Astrocyte (in vitro differentiated cells and primary cell): ENCODE measurements at regions not wholly inside any gene's neighbourhood (a gene's known extent, or its start where the extent isn't known, plus 50 kb on each side); places are given as distances from the start of the nearest gene placed in this dataset.

Source experiments
- CTCF ChIP-seq: IDR thresholded peaks from 2 replicates; pipeline ENCODE4 v1.5.1; 2011; ENCODE audit warnings: low read depth, mild to moderate bottlenecking, inconsistent platforms, low read length, moderate library complexity; ENCODE audit not compliant: insufficient read depth
- EZH2 ChIP-seq: IDR thresholded peaks from 2 replicates; pipeline ENCODE4 v1.6.1; 2012; ENCODE audit warnings: mild to moderate bottlenecking, low read length, inconsistent platforms; ENCODE audit not compliant: insufficient read depth

- no peak for TF ChIP-seq CTCF
- no peak for TF ChIP-seq EZH2
Observed at GRCh38 chr4:112956484-112956896, 93.0 kb upstream of the ANK2 start.
